ENCODE measurements at regions not wholly inside any gene's neighbourhood (a gene's known extent, or its start where the extent isn't known, plus 50 kb on each side); places are given as distances from the start of the nearest gene placed in this dataset.

DNA sequence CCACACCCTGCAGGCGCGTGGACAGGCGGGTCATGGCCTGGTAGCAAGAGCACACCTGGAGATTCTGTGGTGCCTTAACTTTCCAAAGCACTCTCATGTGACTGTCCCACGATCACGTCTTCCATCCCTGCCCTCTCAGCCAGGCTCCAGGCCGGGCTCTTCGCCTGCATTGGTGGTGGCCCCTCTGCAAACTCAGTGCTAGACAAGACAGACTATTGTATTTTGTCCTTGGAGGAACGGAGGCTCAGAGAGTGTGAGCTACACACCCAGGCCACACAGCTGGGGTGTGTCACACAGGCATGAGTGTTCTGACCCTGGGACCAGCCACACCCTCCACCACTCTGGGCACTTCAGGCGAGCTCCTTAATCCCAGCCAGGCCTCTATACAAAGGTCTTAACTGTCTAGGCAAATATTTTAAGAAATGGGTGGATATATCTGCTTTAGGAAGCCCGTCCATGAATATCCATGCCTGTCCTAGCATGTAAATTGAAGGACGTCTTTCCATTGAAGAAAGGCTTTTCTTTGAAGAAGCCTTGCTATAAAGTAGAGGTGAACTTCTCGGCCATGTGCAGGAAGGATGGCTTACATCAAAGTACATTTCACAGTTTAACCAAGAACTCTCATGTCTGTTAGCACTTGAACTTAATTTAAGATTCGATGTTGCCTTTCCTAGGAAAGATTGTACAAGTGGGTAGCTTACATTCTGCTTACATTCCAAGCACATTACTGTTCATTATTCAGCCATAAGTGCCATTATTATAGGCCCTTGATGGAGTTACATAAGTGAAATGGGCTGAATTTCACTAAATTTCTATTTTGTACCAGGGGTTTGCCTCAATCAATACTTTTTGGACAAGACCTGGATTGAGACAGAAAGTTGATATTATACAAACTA is 263.9 kb downstream of the DLL1 start:
- Histone ChIP-seq H3K27me3 (ENCODE audit: control insufficient read depth, insufficient read depth, low read length) (no peaks in the 10 kb centered on the region), H3K27ac (no peak overlapping the region), H3K4me3 (ENCODE audit: low read depth, low read length) (no peak overlapping the region), H3K9ac (no peak overlapping the region), H2AFZ (no peak overlapping the region), H3K9me3 (ENCODE audit: control insufficient read depth, low read length) (no peaks in the 10 kb centered on the region), H3K79me2 (no peaks in the 10 kb centered on the region), H3K4me2 (ENCODE audit: low read length) (no peak overlapping the region), H3K4me1 (no peaks in the 10 kb centered on the region), H3K36me3 (ENCODE audit: control insufficient read depth, insufficient read depth, low read length) (no peaks in the 10 kb centered on the region)
- TF ChIP-seq, protein P1, sequence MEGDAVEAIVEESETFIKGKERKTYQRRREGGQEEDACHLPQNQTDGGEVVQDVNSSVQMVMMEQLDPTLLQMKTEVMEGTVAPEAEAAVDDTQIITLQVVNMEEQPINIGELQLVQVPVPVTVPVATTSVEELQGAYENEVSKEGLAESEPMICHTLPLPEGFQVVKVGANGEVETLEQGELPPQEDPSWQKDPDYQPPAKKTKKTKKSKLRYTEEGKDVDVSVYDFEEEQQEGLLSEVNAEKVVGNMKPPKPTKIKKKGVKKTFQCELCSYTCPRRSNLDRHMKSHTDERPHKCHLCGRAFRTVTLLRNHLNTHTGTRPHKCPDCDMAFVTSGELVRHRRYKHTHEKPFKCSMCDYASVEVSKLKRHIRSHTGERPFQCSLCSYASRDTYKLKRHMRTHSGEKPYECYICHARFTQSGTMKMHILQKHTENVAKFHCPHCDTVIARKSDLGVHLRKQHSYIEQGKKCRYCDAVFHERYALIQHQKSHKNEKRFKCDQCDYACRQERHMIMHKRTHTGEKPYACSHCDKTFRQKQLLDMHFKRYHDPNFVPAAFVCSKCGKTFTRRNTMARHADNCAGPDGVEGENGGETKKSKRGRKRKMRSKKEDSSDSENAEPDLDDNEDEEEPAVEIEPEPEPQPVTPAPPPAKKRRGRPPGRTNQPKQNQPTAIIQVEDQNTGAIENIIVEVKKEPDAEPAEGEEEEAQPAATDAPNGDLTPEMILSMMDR (IDR thresholded peaks at IDR 0.05), result no peak

DNA sequence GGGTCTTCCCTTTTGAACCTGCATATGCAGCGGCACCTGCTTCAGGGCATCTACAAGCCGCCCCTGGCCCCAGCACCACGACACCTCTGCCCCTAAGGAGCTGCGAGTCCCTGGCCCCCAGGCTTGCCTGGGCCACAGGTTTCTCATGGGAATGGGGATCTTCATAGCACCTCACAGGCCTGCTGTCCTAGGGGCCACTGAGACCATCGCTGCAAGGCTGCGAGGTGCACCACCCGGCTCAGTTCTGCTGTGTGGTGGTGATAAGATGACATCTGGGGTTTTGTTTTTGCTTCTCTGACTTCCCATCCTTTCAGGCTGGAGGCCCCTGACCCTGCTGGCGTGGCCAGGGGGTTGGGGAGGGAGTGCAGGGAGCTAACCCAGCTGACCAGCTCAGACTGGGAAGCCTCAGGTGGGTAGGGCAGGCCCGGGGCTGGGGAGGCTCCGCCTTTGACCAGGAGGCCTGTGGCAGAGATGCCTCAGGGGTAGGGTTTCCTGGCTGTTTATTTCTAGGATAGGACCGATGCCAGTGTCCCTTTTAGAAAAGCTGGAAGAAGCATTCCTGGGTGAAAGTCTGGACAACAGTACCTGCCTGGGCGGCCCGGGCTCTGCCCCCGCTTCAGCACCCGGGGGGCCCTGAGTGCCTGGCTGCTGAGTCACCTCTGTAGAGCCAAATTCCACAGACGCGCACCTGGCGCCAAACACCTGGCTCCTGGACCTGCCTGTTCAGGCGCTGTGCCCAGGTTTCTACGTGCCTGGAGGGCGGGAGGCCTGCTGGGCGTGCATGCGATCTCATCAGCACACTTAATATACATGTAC is 264.7 kb downstream of the DLL1 start:
- no peak overlapping the region for H3K4me3 ChIP-seq (ENCODE audit: low read depth, low read length)
- H3K9ac ChIP-seq, result no peak overlapping the region
- no peaks in the 10 kb centered on the region for H3K4me1 ChIP-seq
- TF ChIP-seq, protein P1 (IDR thresholded peaks at IDR 0.05), result no peak
- no peaks in the 10 kb centered on the region for H3K36me3 ChIP-seq (ENCODE audit: control insufficient read depth, insufficient read depth, low read length)
- no peak overlapping the region for H3K27ac ChIP-seq
- no peaks in the 10 kb centered on the region for H3K27me3 ChIP-seq (ENCODE audit: control insufficient read depth, insufficient read depth, low read length)
- H3K4me2 ChIP-seq (ENCODE audit: low read length), result no peak overlapping the region
- H3K9me3 ChIP-seq (ENCODE audit: control insufficient read depth, low read length), result no peaks in the 10 kb centered on the region
- H3K79me2 ChIP-seq, result no peaks in the 10 kb centered on the region
- no peak overlapping the region for H2AFZ ChIP-seq

DNA sequence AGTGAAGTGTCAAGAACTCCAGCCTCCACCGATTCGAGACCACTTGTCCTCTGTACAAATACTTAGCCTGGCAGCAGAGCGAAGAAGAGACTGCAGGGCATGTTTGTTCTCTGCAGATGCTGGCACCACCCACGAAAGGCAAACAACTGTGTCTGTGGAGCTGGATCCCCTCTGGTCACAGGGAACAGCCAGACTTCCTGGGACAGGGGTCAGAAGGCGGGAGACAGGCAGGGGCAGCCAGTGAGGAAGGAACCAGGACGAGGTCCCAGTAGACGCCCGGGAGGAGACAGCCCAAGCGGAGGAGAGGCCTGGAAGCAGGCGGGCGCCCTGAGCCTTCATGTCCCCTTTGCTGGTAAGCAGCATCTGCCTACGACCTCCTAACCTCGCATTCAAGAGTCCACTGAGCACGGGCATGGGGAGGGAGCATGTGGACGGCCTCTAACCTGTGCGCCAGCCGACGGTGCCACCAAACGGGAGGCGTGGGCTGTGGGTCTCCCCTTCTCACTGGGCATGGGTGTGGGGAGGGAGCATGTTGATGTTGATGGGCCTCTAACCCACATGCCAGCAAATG is 265.5 kb downstream of the DLL1 start:
- Histone ChIP-seq H3K4me3 (ENCODE audit: low read depth, low read length) (no peak overlapping the region), H3K4me2 (ENCODE audit: low read length) (no peak overlapping the region), H3K36me3 (ENCODE audit: control insufficient read depth, insufficient read depth, low read length) (no peaks in the 10 kb centered on the region), H3K27me3 (ENCODE audit: control insufficient read depth, insufficient read depth, low read length) (no peaks in the 10 kb centered on the region), H3K27ac (no peak overlapping the region), H3K4me1 (no peaks in the 10 kb centered on the region), H2AFZ (no peak overlapping the region), H3K79me2 (no peaks in the 10 kb centered on the region), H3K9ac (no peak overlapping the region), H3K9me3 (ENCODE audit: control insufficient read depth, low read length) (no peaks in the 10 kb centered on the region)
- TF ChIP-seq, protein P1 (IDR thresholded peaks at IDR 0.05), result no peak

DNA sequence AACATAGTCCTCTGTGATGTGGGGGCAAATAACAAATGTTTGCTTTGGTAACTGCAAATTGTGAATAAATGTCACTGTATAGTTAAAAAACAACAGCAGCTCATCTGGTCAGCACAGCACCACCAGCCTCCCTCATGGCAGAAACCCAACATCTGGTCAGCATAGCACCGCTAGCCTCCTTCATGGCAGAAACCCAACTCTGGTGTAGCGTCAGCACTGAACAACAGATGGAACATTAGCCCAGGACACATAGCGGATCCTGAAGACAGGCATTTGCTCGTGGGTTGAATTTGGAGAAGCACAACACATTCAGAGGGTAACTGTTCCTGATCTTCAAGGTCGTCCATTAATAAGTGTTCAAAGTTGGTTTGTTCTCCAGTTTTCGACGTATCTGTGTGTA is 265.9 kb downstream of the DLL1 start:
- H3K9me3 ChIP-seq (ENCODE audit: control insufficient read depth, low read length), result no peaks in the 10 kb centered on the region
- no peak overlapping the region for H3K27ac ChIP-seq
- no peak overlapping the region for H2AFZ ChIP-seq
- H3K4me1 ChIP-seq, result no peaks in the 10 kb centered on the region
- no peak overlapping the region for H3K9ac ChIP-seq
- H3K4me3 ChIP-seq (ENCODE audit: low read depth, low read length), result no peak overlapping the region
- H3K4me2 ChIP-seq (ENCODE audit: low read length), result no peak overlapping the region
- TF ChIP-seq, protein P1 (IDR thresholded peaks at IDR 0.05), result no peak
- no peaks in the 10 kb centered on the region for H3K36me3 ChIP-seq (ENCODE audit: control insufficient read depth, insufficient read depth, low read length)
- no peaks in the 10 kb centered on the region for H3K27me3 ChIP-seq (ENCODE audit: control insufficient read depth, insufficient read depth, low read length)
- no peaks in the 10 kb centered on the region for H3K79me2 ChIP-seq
